ENCODE measurements at regions not wholly inside any gene's neighbourhood (a gene's known extent, or its start where the extent isn't known, plus 50 kb on each side); places are given as distances from the start of the nearest gene placed in this dataset.

GRCh38 chr18:30545393-30545792 is 497.1 kb downstream of the DSC3 start:
- Histone ChIP-seq H3K9me2 (replicated peaks; ENCODE audit: control insufficient read depth, low read length) (no peaks in the 10 kb centered on the region), H3K4me2 (ENCODE audit: low read length) (no peak overlapping the region)

DNA sequence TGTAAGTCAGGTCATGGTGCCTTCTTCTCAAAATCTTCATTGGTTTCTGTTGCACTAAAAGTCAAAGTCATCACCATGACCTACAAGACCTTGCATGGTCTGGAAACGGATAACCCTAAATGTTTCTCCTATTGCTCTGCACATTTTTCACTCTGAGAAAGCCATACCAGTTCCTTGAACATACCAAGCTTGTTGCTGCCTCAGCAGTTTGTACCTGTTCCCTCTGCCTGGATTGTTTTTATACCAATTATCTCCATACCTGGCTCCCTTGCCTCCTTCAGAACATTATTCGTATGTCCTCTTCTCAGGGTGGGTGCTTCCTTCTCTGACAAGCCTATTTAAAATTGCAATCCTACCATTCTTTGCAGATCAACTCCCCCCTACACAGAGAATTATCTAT is 498.4 kb downstream of the DSC3 start:
- no peaks in the 10 kb centered on the region for H3K36me3 ChIP-seq (ENCODE audit: control insufficient read depth, low read length)
- H4K20me1 ChIP-seq (ENCODE audit: control insufficient read depth, insufficient read depth, low read depth, low read length): no peaks in the 10 kb centered on the region
- H3K27me3 ChIP-seq (ENCODE audit: control insufficient read depth, low read length): no peaks in the 10 kb centered on the region
- no peak overlapping the region for H3K4me2 ChIP-seq (ENCODE audit: low read length)
- no peak for TF ChIP-seq CTCF (IDR thresholded peaks at IDR 0.05; ENCODE audit: low read depth, low read length, poor library complexity, severe bottlenecking)
- no peak for TF ChIP-seq EZH2phosphoT487 (IDR thresholded peaks at IDR 0.05; ENCODE audit: borderline replicate concordance, low read length)
- H3K9me3 ChIP-seq (ENCODE audit: control insufficient read depth, insufficient read depth, low read length): no peaks in the 10 kb centered on the region
- H3F3A ChIP-seq (ENCODE audit: control insufficient read depth, insufficient read depth): no peaks in the 10 kb centered on the region
- no peaks in the 10 kb centered on the region for H3K79me2 ChIP-seq (ENCODE audit: control insufficient read depth, low read length)
- no peaks in the 10 kb centered on the region for H3K4me1 ChIP-seq (ENCODE audit: control insufficient read depth, low read length)
- H3K4me3 ChIP-seq (ENCODE audit: low read length): no peak overlapping the region
- H3K9me2 ChIP-seq (replicated peaks; ENCODE audit: control insufficient read depth, low read length): no peaks in the 10 kb centered on the region
- no peak overlapping the region for H3K27ac ChIP-seq (ENCODE audit: low read depth, low read length)

More at GRCh38 chr18:30545393-30545792, 497.1 kb downstream of the DSC3 start:
- Histone ChIP-seq H3K36me3 (ENCODE audit: control insufficient read depth, low read length) (no peaks in the 10 kb centered on the region), H3K4me3 (ENCODE audit: low read length) (no peak overlapping the region), H3K79me2 (ENCODE audit: control insufficient read depth, low read length) (no peaks in the 10 kb centered on the region), H3K27ac (ENCODE audit: low read depth, low read length) (no peak overlapping the region), H3K27me3 (ENCODE audit: control insufficient read depth, low read length) (no peaks in the 10 kb centered on the region), H3F3A (ENCODE audit: control insufficient read depth, insufficient read depth) (no peaks in the 10 kb centered on the region), H3K9me3 (ENCODE audit: control insufficient read depth, insufficient read depth, low read length) (no peaks in the 10 kb centered on the region), H3K4me1 (ENCODE audit: control insufficient read depth, low read length) (no peaks in the 10 kb centered on the region), H4K20me1 (ENCODE audit: control insufficient read depth, insufficient read depth, low read depth, low read length) (no peaks in the 10 kb centered on the region)
- no peak for TF ChIP-seq CTCF (IDR thresholded peaks at IDR 0.05; ENCODE audit: low read depth, low read length, poor library complexity, severe bottlenecking)

DNA sequence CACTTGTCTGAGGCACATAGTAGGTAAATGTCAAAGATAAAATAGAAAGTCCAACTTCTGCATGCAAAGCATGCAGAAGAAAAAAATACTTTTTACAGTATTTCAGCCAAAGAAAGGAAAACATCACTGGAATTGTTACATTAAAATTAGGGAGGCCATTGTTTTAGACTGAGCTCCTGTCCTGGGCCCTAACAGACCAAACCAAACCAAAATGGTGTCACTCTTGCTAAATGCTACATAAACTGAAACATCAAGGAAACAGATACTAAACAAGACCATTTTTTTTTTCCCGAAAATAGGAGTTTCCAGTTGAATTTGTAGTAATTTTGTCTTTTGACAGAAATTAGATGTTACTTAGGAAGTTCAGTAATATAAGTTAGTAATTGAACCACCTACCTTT is 508.8 kb downstream of the DSC3 start:
- no peaks in the 10 kb centered on the region for H3F3A ChIP-seq (ENCODE audit: control insufficient read depth, insufficient read depth)
- no peaks in the 10 kb centered on the region for H3K4me1 ChIP-seq (ENCODE audit: control insufficient read depth, low read length)
- TF ChIP-seq CTCF (IDR thresholded peaks at IDR 0.05; ENCODE audit: low read depth, low read length, poor library complexity, severe bottlenecking) (no peak), EZH2phosphoT487 (IDR thresholded peaks at IDR 0.05; ENCODE audit: borderline replicate concordance, low read length) (no peak)
- H3K79me2 ChIP-seq (ENCODE audit: control insufficient read depth, low read length): no peaks in the 10 kb centered on the region
- no peak overlapping the region for H3K4me2 ChIP-seq (ENCODE audit: low read length)
- H3K27ac ChIP-seq (ENCODE audit: low read depth, low read length): no peak overlapping the region
- no peaks in the 10 kb centered on the region for H4K20me1 ChIP-seq (ENCODE audit: control insufficient read depth, insufficient read depth, low read depth, low read length)
- no peaks in the 10 kb centered on the region for H3K36me3 ChIP-seq (ENCODE audit: control insufficient read depth, low read length)
- no peak overlapping the region for H3K4me3 ChIP-seq (ENCODE audit: low read length)
- no peaks in the 10 kb centered on the region for H3K27me3 ChIP-seq (ENCODE audit: control insufficient read depth, low read length)
- H3K9me3 ChIP-seq (ENCODE audit: control insufficient read depth, insufficient read depth, low read length): no peaks in the 10 kb centered on the region
- no peaks in the 10 kb centered on the region for H3K9me2 ChIP-seq (replicated peaks; ENCODE audit: control insufficient read depth, low read length)

DNA sequence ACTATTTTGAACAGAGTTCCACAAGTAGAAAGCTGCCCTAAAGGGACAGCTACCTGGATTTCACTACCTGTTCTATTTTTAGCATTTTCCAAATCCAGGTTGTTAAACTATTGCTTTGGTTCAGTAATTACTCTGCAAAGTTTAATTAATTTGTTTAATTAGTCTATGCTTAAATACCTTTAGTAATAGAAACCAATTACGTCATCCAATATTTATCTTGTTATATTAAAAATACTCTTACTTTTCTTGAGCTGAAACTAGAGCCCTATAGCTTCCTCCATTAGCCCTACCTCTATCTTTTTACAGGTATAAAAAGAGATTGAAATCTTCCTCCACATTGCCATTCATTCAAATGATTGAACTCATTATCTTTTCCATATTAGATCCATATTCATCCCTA is 514.6 kb downstream of the DSC3 start:
- Histone ChIP-seq H3K27me3 (ENCODE audit: control insufficient read depth, low read length) (no peaks in the 10 kb centered on the region), H3F3A (ENCODE audit: control insufficient read depth, insufficient read depth) (no peaks in the 10 kb centered on the region), H3K9me2 (replicated peaks; ENCODE audit: control insufficient read depth, low read length) (no peaks in the 10 kb centered on the region), H3K79me2 (ENCODE audit: control insufficient read depth, low read length) (no peaks in the 10 kb centered on the region), H3K4me3 (ENCODE audit: low read length) (no peak overlapping the region), H3K36me3 (ENCODE audit: control insufficient read depth, low read length) (no peaks in the 10 kb centered on the region), H3K27ac (ENCODE audit: low read depth, low read length) (no peak overlapping the region), H3K4me1 (ENCODE audit: control insufficient read depth, low read length) (no peaks in the 10 kb centered on the region), H4K20me1 (ENCODE audit: control insufficient read depth, insufficient read depth, low read depth, low read length) (no peaks in the 10 kb centered on the region), H3K4me2 (ENCODE audit: low read length) (no peak overlapping the region), H3K9me3 (ENCODE audit: control insufficient read depth, insufficient read depth, low read length) (no peaks in the 10 kb centered on the region)
- TF ChIP-seq CTCF (IDR thresholded peaks at IDR 0.05; ENCODE audit: low read depth, low read length, poor library complexity, severe bottlenecking): no peak
- no peak for TF ChIP-seq EZH2phosphoT487 (IDR thresholded peaks at IDR 0.05; ENCODE audit: borderline replicate concordance, low read length)

All from DOHH2 (cell line).